GM23338 (cell line): ENCODE measurements at regions not wholly inside any gene's neighbourhood (a gene's known extent, or its start where the extent isn't known, plus 50 kb on each side); places are given as distances from the start of the nearest gene placed in this dataset.

ENCODE experiments used
- CREB1 ChIP-seq: fragments of 250-450 bp; sonication (Bioruptor Pico); IDR thresholded peaks from 2 replicates; pipeline ENCODE4 v1.5.0; 2020; ENCODE audit warnings: low read depth, mild to moderate bottlenecking, moderate library complexity
- CTCF ChIP-seq, 2 experiments: fragments of 200-600 bp in 1 of 2; sonication (generic) in 1 of 2; conservative IDR thresholded peaks; 2 replicates each; pipeline versions ENCODE4 v1.5.1 to v1.6.1; 2016 to 2017; ENCODE audit warnings: antibody characterized with exemption in 2 of 2, low read depth in 2 of 2, mild to moderate bottlenecking in 2 of 2, moderate library complexity in 1 of 2
- ETS1 ChIP-seq: IDR thresholded peaks from 2 replicates; pipeline ENCODE4 v1.6.1; 2016; ENCODE audit warnings: antibody characterized with exemption
- EZH2 ChIP-seq: fragments of 200-600 bp; sonication (generic); IDR thresholded peaks from one replicate; pipeline ENCODE4 v1.8.0; 2017; ENCODE audit warnings: antibody characterized with exemption, mild to moderate bottlenecking, low read depth; ENCODE audit not compliant: unreplicated experiment
- EZH2phosphoT487 ChIP-seq: fragments of 200-600 bp; sonication (generic); IDR thresholded peaks from one replicate; pipeline ENCODE4 v1.8.1; 2018; ENCODE audit warnings: antibody characterized with exemption; ENCODE audit not compliant: unreplicated experiment
- JUNB ChIP-seq: IDR thresholded peaks from one replicate; pipeline ENCODE4 v1.6.1; 2016; ENCODE audit warnings: antibody characterized with exemption; ENCODE audit not compliant: unreplicated experiment
- NANOG ChIP-seq: IDR thresholded peaks from 2 replicates; pipeline ENCODE4 v1.6.1; 2016; ENCODE audit warnings: antibody characterized with exemption, borderline replicate concordance
- POLR2AphosphoS5 ChIP-seq: IDR thresholded peaks from 2 replicates; pipeline ENCODE4 v1.6.1; 2016; ENCODE audit warnings: antibody characterized with exemption, low read depth
- REST ChIP-seq: IDR thresholded peaks from one replicate; pipeline ENCODE4 v1.6.1; 2018; ENCODE audit warnings: antibody characterized with exemption; ENCODE audit not compliant: unreplicated experiment
- STAT1 ChIP-seq: IDR thresholded peaks from one replicate; pipeline ENCODE4 v1.6.1; 2016; ENCODE audit warnings: antibody characterized with exemption; ENCODE audit not compliant: unreplicated experiment
- ZNF114 ChIP-seq: fragments of 250-450 bp; sonication (Bioruptor Pico); IDR thresholded peaks from 2 replicates; pipeline ENCODE4 v1.5.0; 2020; ENCODE audit warnings: mild to moderate bottlenecking, moderate library complexity
- ZNF331 ChIP-seq: fragments of 250-450 bp; sonication (Bioruptor Pico); IDR thresholded peaks from 2 replicates; pipeline ENCODE4 v1.5.0; 2020; ENCODE audit warnings: low read depth, mild to moderate bottlenecking, moderate library complexity
- ZNF462 ChIP-seq: fragments of 250-450 bp; sonication (Bioruptor Pico); IDR thresholded peaks from 2 replicates; pipeline ENCODE4 v1.5.0; 2020; ENCODE audit warnings: mild to moderate bottlenecking, moderate library complexity

GRCh38 chr13:54884682-54885081, 1856.1 kb downstream of the OLFM4 start:
- no peak for TF ChIP-seq CTCF (conservative IDR thresholded peaks at IDR 0.05; ENCODE audit: low read depth in 2 of 2)
- no peak for TF ChIP-seq EZH2
- TF ChIP-seq EZH2phosphoT487, result no peak
- no peak for TF ChIP-seq ZNF114 (CRISPR knock-in tag)
- TF ChIP-seq ZNF331 (CRISPR knock-in tag), result no peak
- TF ChIP-seq POLR2AphosphoS5, result no peak
- TF ChIP-seq JUNB, result no peak
- TF ChIP-seq CREB1 (CRISPR knock-in tag), result no peak
- no peak for TF ChIP-seq ETS1
- no peak for TF ChIP-seq REST
- no peak for TF ChIP-seq NANOG
- TF ChIP-seq STAT1, result no peak
- no peak for TF ChIP-seq ZNF462 (CRISPR knock-in tag)
